Trophoblast cell (in vitro differentiated cells and primary cell): ENCODE measurements at regions not wholly inside any gene's neighbourhood (a gene's known extent, or its start where the extent isn't known, plus 50 kb on each side); places are given as distances from the start of the nearest gene placed in this dataset.

ENCODE experiments used
- DNase-seq, 2 donors: peaks; one replicate each; pipeline ENCODE4 v3.0.0-alpha.2; 2016
- H2AFZ ChIP-seq: 2 replicates; pipeline ENCODE4 v1.6.1; 2013; ENCODE audit warnings: low read length, moderate library complexity, mild to moderate bottlenecking; ENCODE audit not compliant: insufficient read depth, poor library complexity
- H2AK5ac ChIP-seq: 2 replicates; pipeline ENCODE4 v1.6.1; 2013; ENCODE audit warnings: mild to moderate bottlenecking, low read length
- H2BK120ac ChIP-seq: 2 replicates; pipeline ENCODE4 v1.6.1; 2013; ENCODE audit warnings: low read length, mild to moderate bottlenecking, moderate library complexity; ENCODE audit not compliant: insufficient read depth, poor library complexity
- H2BK12ac ChIP-seq: 2 replicates; pipeline ENCODE4 v1.6.1; 2013; ENCODE audit warnings: mild to moderate bottlenecking, low read length, moderate library complexity
- H2BK5ac ChIP-seq: 2 replicates; pipeline ENCODE4 v1.6.1; 2013; ENCODE audit warnings: low read length, low read depth, moderate library complexity, mild to moderate bottlenecking; ENCODE audit not compliant: poor library complexity
- H3K14ac ChIP-seq: 2 replicates; pipeline ENCODE4 v1.6.1; 2013; ENCODE audit warnings: mild to moderate bottlenecking, low read length
- H3K18ac ChIP-seq: 2 replicates; pipeline ENCODE4 v1.6.1; 2013; ENCODE audit warnings: mild to moderate bottlenecking, low read length
- H3K23ac ChIP-seq: 2 replicates; pipeline ENCODE4 v1.6.1; 2013; ENCODE audit warnings: low read length
- H3K27ac ChIP-seq: 2 replicates; pipeline ENCODE4 v1.5.1; 2013; ENCODE audit warnings: low read depth, mild to moderate bottlenecking, inconsistent platforms, low read length, moderate library complexity
- H3K27me3 ChIP-seq: 2 replicates; pipeline ENCODE4 v1.6.1; 2013; ENCODE audit warnings: inconsistent platforms, mild to moderate bottlenecking, low read length, moderate library complexity; ENCODE audit not compliant: insufficient read depth
- H3K36me3 ChIP-seq, 2 experiments: 1 replicate in 1 of 2; 2 replicates in 1 of 2; pipeline ENCODE4 v1.6.1; 2013; ENCODE audit warnings: low read length in 2 of 2, mild to moderate bottlenecking in 2 of 2, moderate library complexity in 1 of 2; ENCODE audit not compliant: insufficient read depth in 2 of 2, control insufficient read depth in 1 of 2
- H3K4ac ChIP-seq: 2 replicates; pipeline ENCODE4 v1.6.1; 2013; ENCODE audit warnings: low read depth, mild to moderate bottlenecking, low read length, moderate library complexity
- H3K4me1 ChIP-seq, 2 experiments: 1 replicate in 1 of 2; 2 replicates in 1 of 2; pipeline ENCODE4 v1.6.1; 2013; ENCODE audit warnings: low read length in 2 of 2, mild to moderate bottlenecking in 2 of 2, moderate library complexity in 1 of 2; ENCODE audit not compliant: insufficient read depth in 2 of 2, control insufficient read depth in 1 of 2
- H3K4me2 ChIP-seq: 2 replicates; pipeline ENCODE4 v1.6.1; 2013; ENCODE audit warnings: inconsistent platforms, mild to moderate bottlenecking, low read length, moderate library complexity
- H3K4me3 ChIP-seq: 2 replicates; pipeline ENCODE4 v1.5.1; 2013; ENCODE audit warnings: mild to moderate bottlenecking, low read depth, low read length, inconsistent platforms
- H3K79me1 ChIP-seq: one replicate; pipeline ENCODE4 v1.6.1; 2013; ENCODE audit warnings: low read length
- H3K79me2 ChIP-seq: 2 replicates; pipeline ENCODE4 v1.6.1; 2013; ENCODE audit warnings: low read length, mild to moderate bottlenecking; ENCODE audit not compliant: control insufficient read depth, insufficient read depth, poor library complexity
- H3K9ac ChIP-seq: 2 replicates; pipeline ENCODE4 v1.6.1; 2013; ENCODE audit warnings: mild to moderate bottlenecking, low read length
- H3K9me3 ChIP-seq: 2 replicates; pipeline ENCODE4 v1.6.1; 2013; ENCODE audit warnings: low read depth, mild to moderate bottlenecking, control low read depth, inconsistent platforms, low read length; ENCODE audit not compliant: insufficient read depth
- H4K12ac ChIP-seq: 2 replicates; pipeline ENCODE4 v1.6.1; 2013; ENCODE audit warnings: low read depth, mild to moderate bottlenecking, low read length, moderate library complexity
- H4K8ac ChIP-seq: 2 replicates; pipeline ENCODE4 v1.6.1; 2013; ENCODE audit warnings: low read depth, mild to moderate bottlenecking, low read length, moderate library complexity
- H4K91ac ChIP-seq: one replicate; pipeline ENCODE4 v1.6.1; 2013; ENCODE audit warnings: low read depth, mild to moderate bottlenecking, low read length, moderate library complexity
- WGBS: extraction: QIAGEN DNeasy Blood & Tissue Kit; methylation state at CpG from one replicate; pipeline ENCODE4 v1.1.7; 2013; ENCODE audit warnings: missing lambda C conversion rate; ENCODE audit not compliant: insufficient read length, insufficient coverage; ENCODE audit errors: extremely low coverage; 5-methylcytosine and 5-hydroxymethylcytosine counted together

DNA sequence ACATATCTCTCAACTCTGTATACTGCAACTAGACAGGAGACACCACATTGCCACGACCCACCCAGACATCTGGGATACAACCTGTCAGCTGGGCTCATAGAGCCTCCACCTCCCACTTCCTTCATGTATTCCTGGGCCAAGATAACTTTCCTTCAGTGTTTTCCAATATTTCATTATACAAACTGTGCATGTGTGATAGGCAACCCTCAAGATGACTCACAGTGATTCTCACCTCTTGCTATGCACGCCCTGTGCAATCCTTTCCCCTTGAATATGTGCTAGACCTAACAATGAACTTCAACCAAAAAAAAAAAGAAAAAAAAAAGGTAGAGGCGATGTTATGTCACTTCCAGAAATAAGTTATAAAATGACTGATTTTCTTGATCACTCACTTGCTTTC, 138.0 kb upstream of the ALCAM start:
- Histone ChIP-seq H2AFZ (no peak overlapping the region), H4K91ac (no peak overlapping the region), H3K79me2 (no peaks in the 10 kb centered on the region), H3K4me3 (no peak overlapping the region), H2BK5ac (no peak overlapping the region), H3K14ac (no peak overlapping the region), H4K12ac (no peak overlapping the region), H2AK5ac (no peak overlapping the region), H3K18ac (no peak overlapping the region), H3K4me1 (no peaks in the 10 kb centered on the region), H3K36me3 (no peaks in the 10 kb centered on the region), H3K79me1 (no peaks in the 10 kb centered on the region), H2BK12ac (no peak overlapping the region), H4K8ac (no peak overlapping the region), H3K27ac (no peak overlapping the region), H3K4me2 (no peak overlapping the region), H3K23ac (no peak overlapping the region), H3K9me3 (peaks cover 2% of the 10 kb centered on the region), H2BK120ac (no peak overlapping the region), H3K4ac (no peak overlapping the region), H3K9ac (no peak overlapping the region), H3K27me3 (no peaks in the 10 kb centered on the region)
- WGBS: no CpG with 5 or more reads among the region's 3 CpGs
- no peak for DNase-seq

GRCh38 chr3:105232553-105232952, 134.2 kb upstream of the ALCAM start:
- Histone ChIP-seq H3K79me1 (no peaks in the 10 kb centered on the region), H2BK12ac (no peak overlapping the region), H3K14ac (no peak overlapping the region), H2BK5ac (no peak overlapping the region), H2AK5ac (no peak overlapping the region), H3K9me3 (peaks cover 2% of the 10 kb centered on the region), H4K91ac (no peak overlapping the region), H3K4me1 (no peaks in the 10 kb centered on the region), H4K8ac (no peak overlapping the region), H3K4ac (no peak overlapping the region), H3K23ac (no peak overlapping the region), H3K9ac (no peak overlapping the region), H3K18ac (no peak overlapping the region), H3K4me2 (no peak overlapping the region), H3K27ac (no peak overlapping the region), H2BK120ac (no peak overlapping the region), H3K4me3 (no peak overlapping the region), H3K36me3 (no peaks in the 10 kb centered on the region), H4K12ac (no peak overlapping the region), H2AFZ (no peak overlapping the region), H3K27me3 (no peaks in the 10 kb centered on the region), H3K79me2 (no peaks in the 10 kb centered on the region)
- no CpG with 5 or more reads among the region's 1 CpG for WGBS
- no peak for DNase-seq

- Histone ChIP-seq H3K36me3 (no peaks in the 10 kb centered on the region), H3K79me2 (no peaks in the 10 kb centered on the region), H3K27me3 (no peaks in the 10 kb centered on the region), H3K4me3 (no peak overlapping the region), H3K14ac (no peak overlapping the region), H2AK5ac (no peak overlapping the region), H3K4ac (no peak overlapping the region), H2BK5ac (no peak overlapping the region), H3K18ac (no peak overlapping the region), H2BK12ac (no peak overlapping the region), H2BK120ac (no peak overlapping the region), H4K12ac (no peak overlapping the region), H4K91ac (no peak overlapping the region), H3K9ac (no peak overlapping the region), H3K27ac (no peak overlapping the region), H3K4me2 (no peak overlapping the region), H3K9me3 (peaks cover 2% of the 10 kb centered on the region), H3K79me1 (no peaks in the 10 kb centered on the region), H3K23ac (no peak overlapping the region), H2AFZ (no peak overlapping the region), H4K8ac (no peak overlapping the region), H3K4me1 (no peaks in the 10 kb centered on the region)
- no CpG with 5 or more reads among the region's 1 CpG for WGBS
- DNase-seq: peak in 1 of 2 donors; percentile 41
These were observed 133.7 kb upstream of the ALCAM start for GRCh38 chr3:105233010-105233409.

DNA sequence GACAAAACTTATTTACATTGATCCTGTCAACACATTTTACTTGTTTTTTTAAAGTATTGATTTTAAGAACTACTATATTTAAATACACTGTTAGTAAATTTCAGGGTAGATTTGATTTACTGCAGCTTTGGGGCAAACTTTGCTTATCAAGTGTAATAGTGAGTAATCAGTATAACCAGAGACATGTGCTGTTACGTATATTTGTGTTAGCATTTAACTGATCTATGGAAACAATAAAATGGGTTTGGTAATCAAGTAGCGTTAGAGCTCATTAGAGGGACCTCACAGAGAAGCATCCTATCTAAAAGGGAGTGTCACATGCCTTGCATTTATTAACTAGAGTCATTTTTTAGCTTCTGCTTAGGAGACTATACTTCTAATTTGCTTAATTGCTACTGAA, 131.5 kb upstream of the ALCAM start:
- no peak overlapping the region for H2AFZ ChIP-seq
- H4K12ac ChIP-seq: no peak overlapping the region
- H3K27me3 ChIP-seq: no peaks in the 10 kb centered on the region
- no peak overlapping the region for H4K91ac ChIP-seq
- no peaks in the 10 kb centered on the region for H3K79me2 ChIP-seq
- H2AK5ac ChIP-seq: no peak overlapping the region
- no peak overlapping the region for H3K14ac ChIP-seq
- no peak overlapping the region for H2BK12ac ChIP-seq
- H2BK120ac ChIP-seq: no peak overlapping the region
- no peaks in the 10 kb centered on the region for H3K4me1 ChIP-seq
- H4K8ac ChIP-seq: no peak overlapping the region
- no peak overlapping the region for H3K4ac ChIP-seq
- H3K27ac ChIP-seq: no peak overlapping the region
- H3K79me1 ChIP-seq: no peaks in the 10 kb centered on the region
- H3K9ac ChIP-seq: no peak overlapping the region
- H3K23ac ChIP-seq: no peak overlapping the region
- DNase-seq: no peak
- H3K36me3 ChIP-seq: no peaks in the 10 kb centered on the region
- no peak overlapping the region for H3K18ac ChIP-seq
- H3K4me3 ChIP-seq: no peak overlapping the region
- H3K9me3 ChIP-seq: no peaks in the 10 kb centered on the region
- no CpG with 5 or more reads among the region's 2 CpGs for WGBS
- H2BK5ac ChIP-seq: no peak overlapping the region
- H3K4me2 ChIP-seq: no peak overlapping the region
